Muscle layer of duodenum (tissue), 2 donors: ENCODE measurements at regions not wholly inside any gene's neighbourhood (a gene's known extent, or its start where the extent isn't known, plus 50 kb on each side); places are given as distances from the start of the nearest gene placed in this dataset.

Experiments used
- H3K27ac ChIP-seq: one replicate; pipeline ENCODE4 v1.7.0; 2013; ENCODE audit warnings: mild to moderate bottlenecking, low read length
- H3K27me3 ChIP-seq: one replicate; pipeline ENCODE4 v1.7.0; 2013; ENCODE audit warnings: low read depth, mild to moderate bottlenecking, control low read depth, low read length
- H3K36me3 ChIP-seq, 2 donors: one replicate each; pipeline ENCODE4 v1.7.0; 2013; ENCODE audit warnings: low read length in 2 of 2, control low read depth in 1 of 2, mild to moderate bottlenecking in 1 of 2; ENCODE audit not compliant: insufficient read depth in 2 of 2, control insufficient read depth in 1 of 2
- H3K4me1 ChIP-seq, 2 donors: one replicate each; pipeline ENCODE4 v1.7.0; 2013; ENCODE audit warnings: low read length in 2 of 2, mild to moderate bottlenecking in 2 of 2, control low read depth in 1 of 2, moderate library complexity in 1 of 2; ENCODE audit not compliant: insufficient read depth in 2 of 2, control insufficient read depth in 1 of 2
- H3K4me3 ChIP-seq, 2 donors: one replicate each; pipeline ENCODE4 v1.7.0; 2013; ENCODE audit warnings: low read length in 2 of 2, low read depth in 1 of 2, mild to moderate bottlenecking in 1 of 2
- H3K9me3 ChIP-seq, 2 donors: one replicate each; pipeline ENCODE4 v1.7.0; 2013; ENCODE audit warnings: low read length in 2 of 2, control low read depth in 1 of 2, mild to moderate bottlenecking in 1 of 2; ENCODE audit not compliant: control insufficient read depth in 1 of 2
- donor health status: healthy.

GRCh38 chr9:129402931-129403778 is 217.7 kb downstream of the C9orf50 start:
- H3K4me3 ChIP-seq: no peak overlapping the region
- H3K4me1 ChIP-seq: peaks cover 0 to 40% of the 10 kb centered on the region in 2 donors
- no peaks in the 10 kb centered on the region for H3K36me3 ChIP-seq
- H3K27me3 ChIP-seq: no peaks in the 10 kb centered on the region
- H3K9me3 ChIP-seq: no peaks in the 10 kb centered on the region
- no peak overlapping the region for H3K27ac ChIP-seq

- H3K27me3 ChIP-seq: no peaks in the 10 kb centered on the region
- no peak overlapping the region for H3K27ac ChIP-seq
- peaks cover 0 to 40% of the 10 kb centered on the region in 2 donors for H3K4me1 ChIP-seq
- H3K4me3 ChIP-seq: peak overlapping the region in 1 of 2 donors; percentile 37
- H3K36me3 ChIP-seq: no peaks in the 10 kb centered on the region
- H3K9me3 ChIP-seq: no peaks in the 10 kb centered on the region
Observed at GRCh38 chr9:129402371-129402739, 218.5 kb downstream of the C9orf50 start.

GRCh38 chr9:129401623-129402370 is 219.1 kb downstream of the C9orf50 start:
- no peak overlapping the region for H3K27ac ChIP-seq
- peaks cover 0 to 40% of the 10 kb centered on the region in 2 donors for H3K4me1 ChIP-seq
- H3K27me3 ChIP-seq: no peaks in the 10 kb centered on the region
- H3K9me3 ChIP-seq: no peaks in the 10 kb centered on the region
- peak overlapping the region in 1 of 2 donors; percentile 37 for H3K4me3 ChIP-seq
- H3K36me3 ChIP-seq: no peaks in the 10 kb centered on the region

GRCh38 chr9:129400971-129401622 is 219.8 kb downstream of the C9orf50 start:
- peaks cover 0 to 40% of the 10 kb centered on the region in 2 donors for H3K4me1 ChIP-seq
- H3K27me3 ChIP-seq: no peaks in the 10 kb centered on the region
- H3K36me3 ChIP-seq: no peaks in the 10 kb centered on the region
- no peaks in the 10 kb centered on the region for H3K9me3 ChIP-seq
- no peak overlapping the region for H3K4me3 ChIP-seq
- no peak overlapping the region for H3K27ac ChIP-seq

GRCh38 chr9:129400001-129400970 is 220.6 kb downstream of the C9orf50 start:
- Histone ChIP-seq H3K36me3 (no peaks in the 10 kb centered on the region), H3K4me3 (no peak overlapping the region), H3K27me3 (no peaks in the 10 kb centered on the region), H3K4me1 (peaks cover 0 to 35% of the 10 kb centered on the region in 2 donors), H3K9me3 (no peaks in the 10 kb centered on the region), H3K27ac (no peak overlapping the region)

- Histone ChIP-seq H3K4me3 (no peak overlapping the region), H3K27ac (no peak overlapping the region), H3K27me3 (no peaks in the 10 kb centered on the region), H3K9me3 (no peaks in the 10 kb centered on the region), H3K4me1 (peaks cover 0 to 29% of the 10 kb centered on the region in 2 donors), H3K36me3 (no peaks in the 10 kb centered on the region)
Observed at GRCh38 chr9:129399634-129399990, 221.3 kb downstream of the C9orf50 start.

- peaks cover 0 to 25% of the 10 kb centered on the region in 2 donors for H3K4me1 ChIP-seq
- H3K27ac ChIP-seq: no peak overlapping the region
- H3K9me3 ChIP-seq: no peaks in the 10 kb centered on the region
Observed at GRCh38 chr9:129398961-129399633, 221.0 kb upstream of the IER5L start.

GRCh38 chr9:129398101-129398960 is 220.3 kb upstream of the IER5L start:
- H3K27me3 ChIP-seq: no peaks in the 10 kb centered on the region
- H3K27ac ChIP-seq: no peak overlapping the region
- no peaks in the 10 kb centered on the region for H3K36me3 ChIP-seq
- no peaks in the 10 kb centered on the region for H3K9me3 ChIP-seq
- H3K4me1 ChIP-seq: peaks cover 0 to 17% of the 10 kb centered on the region in 2 donors
- no peak overlapping the region for H3K4me3 ChIP-seq

More at GRCh38 chr9:129398961-129399633, 221.0 kb upstream of the IER5L start:
- Histone ChIP-seq H3K27me3 (no peaks in the 10 kb centered on the region), H3K36me3 (no peaks in the 10 kb centered on the region), H3K4me3 (no peak overlapping the region)

- H3K4me1 ChIP-seq: peaks cover 0 to 7% of the 10 kb centered on the region in 2 donors
- no peak overlapping the region for H3K4me3 ChIP-seq
- H3K36me3 ChIP-seq: no peaks in the 10 kb centered on the region
- no peaks in the 10 kb centered on the region for H3K27me3 ChIP-seq
- no peaks in the 10 kb centered on the region for H3K9me3 ChIP-seq
- H3K27ac ChIP-seq: no peak overlapping the region
Observed at GRCh38 chr9:129397335-129397734, 219.3 kb upstream of the IER5L start.

GRCh38 chr9:129396365-129396708 is 218.3 kb upstream of the IER5L start:
- H3K4me3 ChIP-seq: no peak overlapping the region
- H3K4me1 ChIP-seq: no peaks in the 10 kb centered on the region
- H3K27ac ChIP-seq: no peak overlapping the region
- H3K27me3 ChIP-seq: no peaks in the 10 kb centered on the region
- H3K9me3 ChIP-seq: no peaks in the 10 kb centered on the region
- H3K36me3 ChIP-seq: no peaks in the 10 kb centered on the region
